ENCODE measurements at regions not wholly inside any gene's neighbourhood (a gene's known extent, or its start where the extent isn't known, plus 50 kb on each side); places are given as distances from the start of the nearest gene placed in this dataset.
"Not testable (repeated sequence)": the region's sequence is repeated elsewhere in the genome, so short reads cannot be mapped to it uniquely, and the experiment has no call there.

GRCh38 chr2:20949256-20949655 lies 94.6 kb downstream of the APOB start:
- no peak for DNase-seq (ENCODE audit: low read depth)

GRCh38 chr2:20946468-20946867 lies 97.4 kb downstream of the APOB start:
- H3K4me3 ChIP-seq (ENCODE audit: low read depth, low read length), result no peak overlapping the region
- TF ChIP-seq MAX (IDR thresholded peaks at IDR 0.05; ENCODE audit: low read depth, low read length) (no peak), CTCF (IDR thresholded peaks at IDR 0.05; ENCODE audit: low read depth, low read length) (no peak), MYC (IDR thresholded peaks at IDR 0.05; ENCODE audit: low read depth, low read length) (no peak), POLR2A (IDR thresholded peaks at IDR 0.05; ENCODE audit: extremely low read depth, insufficient read length) (no peak)
- no peak for DNase-seq (ENCODE audit: low read depth)

More at GRCh38 chr2:20949256-20949655, 94.6 kb downstream of the APOB start:
- H3K4me3 ChIP-seq (ENCODE audit: low read depth, low read length), result no peak overlapping the region
- TF ChIP-seq MAX (IDR thresholded peaks at IDR 0.05; ENCODE audit: low read depth, low read length) (no peak), MYC (IDR thresholded peaks at IDR 0.05; ENCODE audit: low read depth, low read length) (no peak), CTCF (IDR thresholded peaks at IDR 0.05; ENCODE audit: low read depth, low read length) (no peak), POLR2A (IDR thresholded peaks at IDR 0.05; ENCODE audit: extremely low read depth, insufficient read length) (no peak)

- not testable (repeated sequence) for DNase-seq (ENCODE audit: low read depth); H3K4me3 ChIP-seq (ENCODE audit: low read depth, low read length)
Observed at GRCh38 chr2:20943721-20944120, 100.2 kb downstream of the APOB start.

- H3K4me3 ChIP-seq (ENCODE audit: low read depth, low read length), result no peak overlapping the region
- no peak for DNase-seq (ENCODE audit: low read depth)
- no peak for TF ChIP-seq MAX (IDR thresholded peaks at IDR 0.05; ENCODE audit: low read depth, low read length)
Observed at GRCh38 chr2:20942646-20943125, 101.2 kb downstream of the APOB start.

GRCh38 chr2:20940856-20941255 lies 103.0 kb downstream of the APOB start:
- DNase-seq (ENCODE audit: low read depth), result no peak
- no peak for TF ChIP-seq MYC (IDR thresholded peaks at IDR 0.05; ENCODE audit: low read depth, low read length)
- no peak for TF ChIP-seq POLR2A (IDR thresholded peaks at IDR 0.05; ENCODE audit: extremely low read depth, insufficient read length)
- no peak for TF ChIP-seq CTCF (IDR thresholded peaks at IDR 0.05; ENCODE audit: low read depth, low read length)
- no peak for TF ChIP-seq MAX (IDR thresholded peaks at IDR 0.05; ENCODE audit: low read depth, low read length)
- H3K4me3 ChIP-seq (ENCODE audit: low read depth, low read length), result no peak overlapping the region

GRCh38 chr2:20939931-20940795 lies 103.7 kb downstream of the APOB start:
- no peak overlapping the region for H3K4me3 ChIP-seq (ENCODE audit: low read depth, low read length)
- TF ChIP-seq CTCF (IDR thresholded peaks at IDR 0.05; ENCODE audit: low read depth, low read length) (no peak), MAX (IDR thresholded peaks at IDR 0.05; ENCODE audit: low read depth, low read length) (no peak), MYC (IDR thresholded peaks at IDR 0.05; ENCODE audit: low read depth, low read length) (no peak), POLR2A (IDR thresholded peaks at IDR 0.05; ENCODE audit: extremely low read depth, insufficient read length) (no peak)
- no peak for DNase-seq (ENCODE audit: low read depth)

Measured in NB4 (cell line).